ENCODE measurements at regions not wholly inside any gene's neighbourhood (a gene's known extent, or its start where the extent isn't known, plus 50 kb on each side); places are given as distances from the start of the nearest gene placed in this dataset.
"Not testable (repeated sequence)": the region's sequence is repeated elsewhere in the genome, so short reads cannot be mapped to it uniquely, and the experiment has no call there.

DNA sequence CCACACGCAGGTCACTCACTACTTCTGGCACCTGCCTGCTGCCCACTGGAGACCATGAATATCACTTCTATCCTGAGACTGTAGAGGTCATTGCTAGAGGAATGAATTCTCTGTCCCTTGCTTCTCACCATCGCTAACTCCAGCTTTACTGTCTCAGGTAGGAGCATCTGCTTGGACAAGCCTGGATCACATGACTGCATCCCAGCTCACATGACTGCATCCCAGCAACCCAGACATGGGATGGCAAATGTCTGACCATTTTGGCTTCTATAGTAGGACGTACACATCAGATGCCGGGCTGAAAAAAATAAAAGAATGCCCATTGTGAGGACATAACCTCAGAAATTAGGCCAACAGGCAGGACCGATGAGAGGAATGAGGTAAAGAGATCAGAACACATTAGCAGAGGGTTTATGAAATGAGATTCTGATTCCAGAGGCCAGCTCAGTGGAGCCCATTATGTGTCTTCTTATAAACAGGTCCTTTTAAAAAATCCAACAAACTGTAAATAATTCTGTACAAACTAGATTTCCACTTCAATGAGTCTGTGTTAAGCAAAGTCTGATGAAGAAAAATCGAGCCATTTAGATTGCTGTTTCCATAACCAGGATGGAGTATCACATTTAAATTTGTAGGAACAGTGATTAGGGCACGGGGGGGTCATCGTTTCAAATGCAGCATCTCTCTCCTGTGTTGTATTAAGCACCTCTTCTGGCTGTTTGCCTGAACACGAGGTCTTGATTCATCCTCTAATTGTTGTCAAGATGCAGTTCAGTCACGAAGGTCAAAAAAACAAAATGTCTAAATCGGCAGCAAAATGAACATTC is 126.7 kb downstream of the MTHFS start:
- DNase-seq, result no peak

DNA sequence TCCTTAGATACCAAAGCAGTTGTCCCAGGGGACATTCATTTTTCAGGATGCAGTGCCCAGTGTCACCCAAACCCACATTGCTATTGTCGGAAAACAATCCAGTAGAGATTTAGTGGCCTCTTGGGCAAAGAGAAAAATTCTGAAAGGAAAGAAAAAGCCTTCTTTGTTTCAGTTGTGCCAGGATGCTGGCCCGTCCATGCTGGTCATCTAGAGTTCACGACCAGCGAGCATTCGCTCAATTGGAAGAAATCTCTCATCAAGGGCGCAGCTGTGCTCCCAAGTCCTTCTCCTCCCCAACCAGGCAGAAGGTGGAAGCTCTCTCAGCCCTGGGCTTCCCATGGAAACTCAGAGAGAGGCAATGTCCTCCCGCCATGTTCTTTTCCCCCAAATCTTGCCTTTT is 123.7 kb downstream of the MTHFS start:
- DNase-seq, result no peak

DNA sequence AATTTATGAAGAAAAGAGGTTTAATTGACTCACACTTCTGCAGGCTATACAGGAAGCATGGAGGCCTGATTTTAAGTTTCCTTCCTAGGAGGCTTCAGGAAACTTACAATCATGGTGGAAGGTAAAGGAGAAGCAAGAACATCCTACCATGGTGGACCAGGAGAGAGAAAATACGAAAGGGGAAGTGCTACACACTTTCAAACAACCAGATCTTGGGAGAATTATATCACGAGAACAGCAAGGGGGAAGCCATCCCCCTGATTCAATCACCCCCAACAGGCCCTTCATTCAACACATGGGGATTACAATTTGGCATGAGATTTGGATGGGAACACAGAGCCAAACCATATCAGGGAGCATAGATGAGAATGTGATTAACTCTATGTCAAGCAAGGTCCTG is 121.0 kb downstream of the MTHFS start:
- no peak for DNase-seq

GRCh38 chr15:79777916-79778315 is 118.9 kb downstream of the MTHFS start:
- no peak for DNase-seq

- no peak for DNase-seq
Measured at GRCh38 chr15:79778378-79778990, 118.3 kb downstream of the MTHFS start.

DNA sequence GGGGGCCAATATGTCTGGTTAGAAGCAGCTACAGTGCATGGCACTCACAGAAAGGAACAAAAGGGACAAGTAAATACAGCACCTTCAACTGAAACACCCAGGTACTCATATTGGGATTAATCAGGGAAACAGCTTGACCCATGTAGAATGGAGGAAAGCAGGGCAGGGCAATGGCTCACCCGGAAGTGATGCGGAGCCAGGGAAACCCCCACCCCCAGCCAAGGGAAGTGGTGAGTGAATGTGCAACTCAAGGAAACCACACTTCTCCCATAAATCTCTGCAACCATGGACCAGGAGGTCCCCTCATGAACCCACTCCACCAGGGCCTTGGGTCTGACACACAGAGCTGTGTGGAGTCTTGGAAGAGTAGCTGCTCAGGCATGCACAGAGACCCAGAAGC is 117.1 kb downstream of the MTHFS start:
- DNase-seq, result no peak

DNA sequence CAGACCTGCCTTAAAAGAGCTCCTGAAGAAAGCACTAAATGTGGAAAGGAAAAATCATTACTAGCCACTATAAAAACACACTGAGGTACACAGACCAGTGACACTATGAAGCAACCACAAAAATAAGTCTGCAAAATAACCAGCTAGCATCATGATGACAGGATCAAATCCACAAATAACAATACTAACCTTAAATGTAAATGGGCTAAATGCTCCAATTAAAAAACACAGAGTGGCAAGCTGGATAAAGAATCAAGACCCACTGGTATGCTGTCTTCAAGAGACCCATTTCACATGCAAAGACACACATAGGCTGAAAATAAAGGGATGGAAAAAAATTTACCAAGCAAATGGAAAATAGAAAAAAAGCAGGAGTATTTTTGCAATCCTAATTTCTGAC is 114.5 kb downstream of the MTHFS start:
- not testable (repeated sequence) for DNase-seq
